ENCODE measurements at regions not wholly inside any gene's neighbourhood (a gene's known extent, or its start where the extent isn't known, plus 50 kb on each side); places are given as distances from the start of the nearest gene placed in this dataset.

DNA sequence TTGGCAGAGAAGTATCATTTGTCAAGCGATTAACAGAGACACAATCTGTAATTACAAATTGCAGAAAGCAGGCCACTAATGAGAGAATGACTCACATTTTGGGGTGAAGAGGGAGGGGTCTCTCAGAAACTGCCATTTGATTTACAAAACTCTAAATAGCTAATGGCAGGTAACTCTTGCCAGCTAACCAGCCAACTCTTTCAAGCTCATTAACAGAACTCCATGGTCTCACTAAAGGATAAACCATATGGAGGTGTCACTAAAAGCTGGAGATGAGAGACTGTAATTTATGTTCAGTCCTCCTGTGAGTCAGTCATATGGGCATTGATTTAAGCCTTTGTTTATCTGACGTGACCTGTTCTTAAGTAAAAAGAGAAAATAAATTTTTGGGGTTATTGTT lies 336.4 kb downstream of the FOXG1 start:
- in situ Hi-C loops (cut with MboI; ENCODE audit: low sequenced_read_pairs) (no loop called here), intact Hi-C loops (cut with micrococcal nuclease) (no loop called here), dilution Hi-C loops (cut with HindIII; ENCODE audit: low sequenced_read_pairs, unreplicated experiment) (no loop called here)
- H3K9ac ChIP-seq (ENCODE audit: low read depth, low read length), result no peak overlapping the region
- H4K8ac ChIP-seq (ENCODE audit: low read depth in 2 of 2, low read length in 2 of 2), result no peak overlapping the region
- H3K9me1 ChIP-seq (ENCODE audit: insufficient read depth, low read length), result no peaks in the 10 kb centered on the region
- POLR2A ChIA-PET (ENCODE audit: unreplicated experiment), result no interaction called here
- H3K4ac ChIP-seq (ENCODE audit: low read depth, low read length), result no peak overlapping the region
- no TSS peak for BruUV-seq (replicated peaks)
- H2AK5ac ChIP-seq (ENCODE audit: low read depth, low read length), result no peak overlapping the region
- H3K27me3 ChIP-seq (ENCODE audit: control insufficient read depth, insufficient read depth, low read length), result no peaks in the 10 kb centered on the region; the same call in 1 of the 2 replicates
- no peak overlapping the region for H3K56ac ChIP-seq (ENCODE audit: extremely low read depth, insufficient read depth, low read length)
- no peaks in the 10 kb centered on the region for H3K36me3 ChIP-seq (ENCODE audit: control insufficient read depth, insufficient read depth, low read length)
- no peaks in the 10 kb centered on the region for H4K20me1 ChIP-seq (ENCODE audit: insufficient read depth, low read length)
- H3K4me1 ChIP-seq (ENCODE audit: control insufficient read depth, insufficient read depth, low read length), result no peaks in the 10 kb centered on the region
- H3K18ac ChIP-seq (ENCODE audit: low read depth, low read length), result no peak overlapping the region
- no peak overlapping the region for H2AFZ ChIP-seq (replicated peaks; ENCODE audit: low read length, poor library complexity)
- no peak overlapping the region for H3K4me3 ChIP-seq (ENCODE audit: insufficient read depth, low read depth, low read length)
- H3K14ac ChIP-seq (replicated peaks; ENCODE audit: low read depth, low read length), result no peak overlapping the region
- no CpG with 5 or more reads among the region's 2 CpGs for WGBS, 2 experiments (ENCODE audit: extremely low coverage in 2 of 2, insufficient read length in 1 of 2)
- no peak overlapping the region for H2BK20ac ChIP-seq (ENCODE audit: low read depth, low read length)
- no peak for DNase-seq
- H2BK5ac ChIP-seq (ENCODE audit: low read depth, low read length, poor library complexity, severe bottlenecking), result no peak overlapping the region
- H4K5ac ChIP-seq (ENCODE audit: low read depth, low read length), result no peak overlapping the region
- H2AK9ac ChIP-seq (replicated peaks; ENCODE audit: low read depth, low read length, poor library complexity), result no peak overlapping the region
- H4K91ac ChIP-seq (ENCODE audit: insufficient read depth, low read depth, low read length), result no peak overlapping the region
- TF ChIP-seq CEBPB (IDR thresholded peaks at IDR 0.05; ENCODE audit: low read depth, low read length), result no peak
- no peak for TF ChIP-seq ELK1 (IDR thresholded peaks at IDR 0.05; ENCODE audit: borderline replicate concordance, low read depth, low read length)
- TF ChIP-seq SMC3 (IDR thresholded peaks at IDR 0.05; ENCODE audit: low read depth, low read length), result no peak
- TF ChIP-seq RAD21 (IDR thresholded peaks at IDR 0.05; ENCODE audit: low read length), result no peak
- TF ChIP-seq MXI1 (IDR thresholded peaks at IDR 0.05; ENCODE audit: borderline replicate concordance, low read depth, low read length), result no peak
- TF ChIP-seq MAFK (IDR thresholded peaks at IDR 0.05; ENCODE audit: low read depth, low read length), result no peak
- TF ChIP-seq NFE2L2 (IDR thresholded peaks at IDR 0.05; ENCODE audit: low read depth, low read length), result no peak
- no peak for TF ChIP-seq RFX5 (IDR thresholded peaks at IDR 0.05; ENCODE audit: low read depth, low read length)
- no peak for TF ChIP-seq BHLHE40 (IDR thresholded peaks at IDR 0.05; ENCODE audit: low read depth, low read length)
- no peak for TF ChIP-seq USF2 (IDR thresholded peaks at IDR 0.05; ENCODE audit: low read depth, low read length)
- TF ChIP-seq CHD1 (IDR thresholded peaks at IDR 0.05; ENCODE audit: low read depth, low read length), result no peak
- no peak for TF ChIP-seq POLR2A (IDR thresholded peaks at IDR 0.05; ENCODE audit: low read depth, low read length)
- TF ChIP-seq MAZ (IDR thresholded peaks at IDR 0.05; ENCODE audit: borderline replicate concordance, low read depth, low read length), result no peak
- no peak for TF ChIP-seq CTCF (conservative IDR thresholded peaks at IDR 0.05; ENCODE audit: low read depth, low read length)
- no peak for TF ChIP-seq RCOR1 (IDR thresholded peaks at IDR 0.05; ENCODE audit: insufficient replicate concordance, low read length)
- no peak for TF ChIP-seq FOS (IDR thresholded peaks at IDR 0.05; ENCODE audit: low read depth, low read length)
- no peak overlapping the region for H2BK120ac ChIP-seq (ENCODE audit: low read depth, low read length)
- H2BK15ac ChIP-seq (ENCODE audit: low read depth, low read length), result no peak overlapping the region
- H3K23ac ChIP-seq (ENCODE audit: low read depth, low read length), result no peak overlapping the region
- ATAC-seq (ENCODE audit: low read depth), result no peak
- no peak overlapping the region for H3K27ac ChIP-seq (ENCODE audit: insufficient read depth, low read length)
- H3K9me3 ChIP-seq (ENCODE audit: control insufficient read depth, insufficient read depth, low read length), result no peaks in the 10 kb centered on the region
- CTCF ChIA-PET, result no interaction called here
- H3K79me1 ChIP-seq (ENCODE audit: low read depth in 1 of 2, low read length in 2 of 2), result no peaks in the 10 kb centered on the region
- H3K4me2 ChIP-seq (ENCODE audit: low read depth, low read length), result no peak overlapping the region

All from IMR-90 (cell line).